ENCODE measurements at regions not wholly inside any gene's neighbourhood (a gene's known extent, or its start where the extent isn't known, plus 50 kb on each side); places are given as distances from the start of the nearest gene placed in this dataset.

DNA sequence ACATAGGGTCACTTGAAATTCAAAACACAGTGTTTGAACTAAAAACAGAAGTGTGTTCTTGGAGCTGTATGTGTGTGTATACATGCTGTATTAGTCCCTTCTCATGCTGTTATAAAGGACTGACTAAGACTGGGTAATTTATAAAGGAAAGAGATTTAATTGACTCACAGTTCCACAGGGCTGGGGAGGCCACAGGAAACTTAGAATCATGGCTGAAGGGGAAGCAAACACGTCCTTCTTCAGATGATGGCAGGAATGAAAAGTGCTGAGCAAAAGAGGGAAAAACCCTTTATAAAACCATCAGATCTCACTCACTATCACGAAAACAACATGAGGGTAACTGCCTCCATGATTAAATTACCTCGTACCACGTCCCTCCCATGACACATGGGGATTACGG is 224.1 kb downstream of the BCAT1 start:
- Histone ChIP-seq H3K27me3 (ENCODE audit: control insufficient read depth, insufficient read depth, low read length) (no peaks in the 10 kb centered on the region), H3K4me1 (ENCODE audit: control insufficient read depth, insufficient read depth, low read length) (no peaks in the 10 kb centered on the region), H3K27ac (ENCODE audit: low read length) (no peak overlapping the region), H3K4me3 (ENCODE audit: low read length) (no peak overlapping the region), H3K36me3 (ENCODE audit: control insufficient read depth, insufficient read depth, low read length) (no peaks in the 10 kb centered on the region), H3K9me3 (ENCODE audit: control insufficient read depth, insufficient read depth, low read length) (no peaks in the 10 kb centered on the region)
- no CpG with 5 or more reads among the region's 5 CpGs for WGBS (ENCODE audit: insufficient coverage, insufficient read length)
- no peak for DNase-seq (ENCODE audit: low read depth, low spot score)

- H3K36me3 ChIP-seq (ENCODE audit: control insufficient read depth, insufficient read depth, low read length) = no peaks in the 10 kb centered on the region
- DNase-seq (ENCODE audit: low read depth, low spot score) = no peak
- no peak overlapping the region for H3K4me3 ChIP-seq (ENCODE audit: low read length)
- no peaks in the 10 kb centered on the region for H3K27me3 ChIP-seq (ENCODE audit: control insufficient read depth, insufficient read depth, low read length)
- no peak overlapping the region for H3K27ac ChIP-seq (ENCODE audit: low read length)
- no peaks in the 10 kb centered on the region for H3K9me3 ChIP-seq (ENCODE audit: control insufficient read depth, insufficient read depth, low read length)
- H3K4me1 ChIP-seq (ENCODE audit: control insufficient read depth, insufficient read depth, low read length) = no peaks in the 10 kb centered on the region
These were observed 225.1 kb downstream of the BCAT1 start for GRCh38 chr12:24723759-24724158.

DNA sequence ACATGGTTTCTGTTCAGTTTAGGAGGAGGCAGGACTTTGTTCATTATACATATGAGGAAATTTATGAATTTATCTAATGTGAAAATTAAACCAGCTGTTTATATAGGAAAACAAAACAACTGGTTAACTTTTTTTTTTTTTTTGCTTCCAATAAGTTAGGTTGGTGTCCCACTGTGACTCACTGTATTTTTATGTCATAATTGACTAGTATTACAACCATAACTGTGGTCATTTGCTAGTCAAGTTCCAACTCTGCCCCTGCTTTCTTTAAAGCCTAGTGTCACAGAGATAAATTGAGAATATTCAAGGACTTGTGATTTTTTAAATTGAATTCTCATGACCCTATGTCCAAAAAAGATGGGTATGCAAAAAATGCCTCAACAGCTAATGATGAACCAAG is 227.7 kb downstream of the BCAT1 start:
- H3K27me3 ChIP-seq (ENCODE audit: control insufficient read depth, insufficient read depth, low read length) = no peaks in the 10 kb centered on the region

DNA sequence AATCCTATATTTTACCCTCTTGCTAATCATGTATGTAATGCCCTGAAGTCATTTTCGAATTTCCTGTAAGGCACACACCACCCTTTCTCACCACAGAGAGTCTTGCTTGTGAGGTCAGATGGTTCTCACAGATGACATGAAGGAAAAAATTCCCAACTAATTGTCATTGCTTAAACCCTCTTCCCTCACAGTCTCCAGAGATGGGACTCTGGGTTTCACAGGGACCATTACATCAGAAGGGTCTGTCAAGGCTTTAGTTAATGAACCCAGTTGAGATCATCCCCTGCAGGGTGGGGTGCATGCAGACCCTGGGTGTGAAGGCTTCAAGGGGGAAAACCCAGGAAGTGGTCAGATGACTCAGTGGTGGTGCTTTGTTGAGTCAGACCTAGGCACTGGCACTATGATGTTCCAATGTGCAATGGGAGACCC is 229.6 kb downstream of the BCAT1 start:
- Histone ChIP-seq H3K4me1 (ENCODE audit: control insufficient read depth, insufficient read depth, low read length) (no peaks in the 10 kb centered on the region), H3K27me3 (ENCODE audit: control insufficient read depth, insufficient read depth, low read length) (no peaks in the 10 kb centered on the region), H3K4me3 (ENCODE audit: low read length) (no peak overlapping the region), H3K9me3 (ENCODE audit: control insufficient read depth, insufficient read depth, low read length) (no peaks in the 10 kb centered on the region), H3K27ac (ENCODE audit: low read length) (no peak overlapping the region), H3K36me3 (ENCODE audit: control insufficient read depth, insufficient read depth, low read length) (no peaks in the 10 kb centered on the region)
- no peak for DNase-seq (ENCODE audit: low read depth, low spot score)
- no CpG with 5 or more reads among the region's 1 CpG for WGBS (ENCODE audit: insufficient coverage, insufficient read length)

More for the DNA sequence above, 227.7 kb downstream of the BCAT1 start:
- Histone ChIP-seq H3K4me1 (ENCODE audit: control insufficient read depth, insufficient read depth, low read length) (no peaks in the 10 kb centered on the region), H3K36me3 (ENCODE audit: control insufficient read depth, insufficient read depth, low read length) (no peaks in the 10 kb centered on the region), H3K4me3 (ENCODE audit: low read length) (no peak overlapping the region), H3K27ac (ENCODE audit: low read length) (no peak overlapping the region), H3K9me3 (ENCODE audit: control insufficient read depth, insufficient read depth, low read length) (no peaks in the 10 kb centered on the region)
- DNase-seq (ENCODE audit: low read depth, low spot score) = no peak

- Histone ChIP-seq H3K36me3 (ENCODE audit: control insufficient read depth, insufficient read depth, low read length) (no peaks in the 10 kb centered on the region), H3K9me3 (ENCODE audit: control insufficient read depth, insufficient read depth, low read length) (no peaks in the 10 kb centered on the region), H3K27me3 (ENCODE audit: control insufficient read depth, insufficient read depth, low read length) (no peaks in the 10 kb centered on the region), H3K4me1 (ENCODE audit: control insufficient read depth, insufficient read depth, low read length) (no peaks in the 10 kb centered on the region), H3K27ac (ENCODE audit: low read length) (no peak overlapping the region), H3K4me3 (ENCODE audit: low read length) (no peak overlapping the region)
- no CpG with 5 or more reads among the region's 1 CpG for WGBS (ENCODE audit: insufficient coverage, insufficient read length)
- no peak for DNase-seq (ENCODE audit: low read depth, low spot score)
These were observed 230.3 kb downstream of the BCAT1 start for GRCh38 chr12:24718617-24719016.

DNA sequence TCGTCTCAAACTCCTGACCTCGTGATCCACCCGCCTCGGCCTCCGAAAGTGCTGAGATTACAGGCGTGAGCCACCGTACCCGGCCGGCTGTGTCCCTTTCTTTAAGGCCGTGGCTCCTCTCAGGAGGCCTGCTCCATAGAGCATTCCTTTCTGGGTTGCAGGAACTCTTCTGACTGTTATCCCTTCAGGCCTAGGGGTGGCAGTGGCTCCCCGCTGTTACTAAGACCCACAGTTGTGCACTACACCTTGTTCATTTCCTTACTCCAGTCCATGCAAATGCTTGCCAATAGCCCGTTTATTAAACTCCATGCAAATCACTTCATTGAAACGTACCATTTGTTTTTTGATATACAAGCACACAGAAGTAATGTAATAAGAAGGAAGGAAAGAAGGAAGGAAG is 234.7 kb downstream of the BCAT1 start:
- H3K36me3 ChIP-seq (ENCODE audit: control insufficient read depth, insufficient read depth, low read length) = no peaks in the 10 kb centered on the region
- no peaks in the 10 kb centered on the region for H3K27me3 ChIP-seq (ENCODE audit: control insufficient read depth, insufficient read depth, low read length)
- no CpG with 5 or more reads among the region's 13 CpGs for WGBS (ENCODE audit: insufficient coverage, insufficient read length)
- H3K9me3 ChIP-seq (ENCODE audit: control insufficient read depth, insufficient read depth, low read length) = no peaks in the 10 kb centered on the region
- no peaks in the 10 kb centered on the region for H3K4me1 ChIP-seq (ENCODE audit: control insufficient read depth, insufficient read depth, low read length)
- H3K4me3 ChIP-seq (ENCODE audit: low read length) = no peak overlapping the region
- H3K27ac ChIP-seq (ENCODE audit: low read length) = no peak overlapping the region
- DNase-seq (ENCODE audit: low read depth, low spot score) = no peak

- H3K27ac ChIP-seq (ENCODE audit: low read length) = no peak overlapping the region
- no CpG with 5 or more reads among the region's 6 CpGs for WGBS (ENCODE audit: insufficient coverage, insufficient read length)
These were observed 237.6 kb downstream of the BCAT1 start for GRCh38 chr12:24711056-24712008.

DNA sequence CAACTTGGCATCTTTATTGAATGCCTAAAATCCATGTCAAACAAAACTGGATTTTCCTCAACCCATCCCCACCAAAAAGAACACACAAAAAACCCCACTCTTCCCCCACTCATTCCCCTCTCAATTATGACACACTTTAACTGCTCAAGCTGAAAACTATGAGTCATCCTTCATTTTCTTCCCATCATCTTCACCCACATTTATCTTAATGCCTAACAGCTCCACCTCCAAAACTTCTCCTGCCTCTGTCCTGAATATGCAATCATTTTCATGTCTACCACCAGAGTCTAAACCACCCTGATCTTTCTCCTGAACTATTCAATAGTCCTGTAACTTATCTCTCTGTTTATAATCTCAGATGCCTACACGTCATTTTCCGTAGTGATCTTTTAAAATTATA is 239.7 kb downstream of the BCAT1 start:
- no CpG with 5 or more reads among the region's 2 CpGs for WGBS (ENCODE audit: insufficient coverage, insufficient read length)
- Histone ChIP-seq H3K36me3 (ENCODE audit: control insufficient read depth, insufficient read depth, low read length) (no peaks in the 10 kb centered on the region), H3K4me1 (ENCODE audit: control insufficient read depth, insufficient read depth, low read length) (no peaks in the 10 kb centered on the region), H3K9me3 (ENCODE audit: control insufficient read depth, insufficient read depth, low read length) (no peaks in the 10 kb centered on the region), H3K27ac (ENCODE audit: low read length) (no peak overlapping the region), H3K27me3 (ENCODE audit: control insufficient read depth, insufficient read depth, low read length) (no peaks in the 10 kb centered on the region), H3K4me3 (ENCODE audit: low read length) (no peak overlapping the region)
- no peak for DNase-seq (ENCODE audit: low read depth, low spot score)

More at GRCh38 chr12:24711056-24712008, 237.6 kb downstream of the BCAT1 start:
- H3K4me1 ChIP-seq (ENCODE audit: control insufficient read depth, insufficient read depth, low read length) = no peaks in the 10 kb centered on the region
- no peak overlapping the region for H3K4me3 ChIP-seq (ENCODE audit: low read length)
- H3K27me3 ChIP-seq (ENCODE audit: control insufficient read depth, insufficient read depth, low read length) = no peaks in the 10 kb centered on the region
- no peaks in the 10 kb centered on the region for H3K36me3 ChIP-seq (ENCODE audit: control insufficient read depth, insufficient read depth, low read length)
- DNase-seq (ENCODE audit: low read depth, low spot score) = no peak
- no peaks in the 10 kb centered on the region for H3K9me3 ChIP-seq (ENCODE audit: control insufficient read depth, insufficient read depth, low read length)

- WGBS (ENCODE audit: insufficient coverage, insufficient read length) = no CpG with 5 or more reads among the region's 2 CpGs
- Histone ChIP-seq H3K27ac (ENCODE audit: low read length) (no peak overlapping the region), H3K4me1 (ENCODE audit: control insufficient read depth, insufficient read depth, low read length) (no peaks in the 10 kb centered on the region), H3K36me3 (ENCODE audit: control insufficient read depth, insufficient read depth, low read length) (no peaks in the 10 kb centered on the region), H3K9me3 (ENCODE audit: control insufficient read depth, insufficient read depth, low read length) (no peaks in the 10 kb centered on the region), H3K4me3 (ENCODE audit: low read length) (no peak overlapping the region), H3K27me3 (ENCODE audit: control insufficient read depth, insufficient read depth, low read length) (no peaks in the 10 kb centered on the region)
- DNase-seq (ENCODE audit: low read depth, low spot score) = no peak
These were observed 240.2 kb downstream of the BCAT1 start for GRCh38 chr12:24708718-24709117.

DNA sequence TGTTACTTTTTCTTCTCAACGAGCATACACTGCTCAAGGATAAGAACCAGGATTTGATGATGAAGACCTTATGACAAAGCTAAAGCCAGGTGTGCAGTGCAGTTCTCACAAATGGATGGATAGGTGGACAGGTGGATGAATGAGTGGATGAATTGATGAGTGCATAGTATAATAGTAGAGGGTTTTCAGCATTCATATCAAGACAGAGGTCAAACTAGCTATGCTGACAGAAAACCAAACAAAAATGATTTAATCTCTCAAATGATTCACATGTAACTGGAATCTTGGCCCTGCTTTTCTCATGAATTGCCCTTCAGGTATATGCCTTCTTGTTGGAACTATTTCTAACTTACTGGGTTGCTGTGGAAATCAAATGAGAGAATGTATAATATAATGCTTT is 240.9 kb downstream of the BCAT1 start:
- no peak for DNase-seq (ENCODE audit: low read depth, low spot score)
- no peak overlapping the region for H3K27ac ChIP-seq (ENCODE audit: low read length)
- H3K9me3 ChIP-seq (ENCODE audit: control insufficient read depth, insufficient read depth, low read length) = no peaks in the 10 kb centered on the region
- H3K27me3 ChIP-seq (ENCODE audit: control insufficient read depth, insufficient read depth, low read length) = no peaks in the 10 kb centered on the region
- no CpG with 5 or more reads among the region's 1 CpG for WGBS (ENCODE audit: insufficient coverage, insufficient read length)
- H3K4me1 ChIP-seq (ENCODE audit: control insufficient read depth, insufficient read depth, low read length) = no peaks in the 10 kb centered on the region
- no peak overlapping the region for H3K4me3 ChIP-seq (ENCODE audit: low read length)
- H3K36me3 ChIP-seq (ENCODE audit: control insufficient read depth, insufficient read depth, low read length) = no peaks in the 10 kb centered on the region

- no peak overlapping the region for H3K4me3 ChIP-seq (ENCODE audit: low read length)
- H3K9me3 ChIP-seq (ENCODE audit: control insufficient read depth, insufficient read depth, low read length) = no peaks in the 10 kb centered on the region
- no CpG with 5 or more reads among the region's 1 CpG for WGBS (ENCODE audit: insufficient coverage, insufficient read length)
- no peaks in the 10 kb centered on the region for H3K27me3 ChIP-seq (ENCODE audit: control insufficient read depth, insufficient read depth, low read length)
- no peak overlapping the region for H3K27ac ChIP-seq (ENCODE audit: low read length)
- no peaks in the 10 kb centered on the region for H3K4me1 ChIP-seq (ENCODE audit: control insufficient read depth, insufficient read depth, low read length)
- no peak for DNase-seq (ENCODE audit: low read depth, low spot score)
- no peaks in the 10 kb centered on the region for H3K36me3 ChIP-seq (ENCODE audit: control insufficient read depth, insufficient read depth, low read length)
These were observed 241.6 kb downstream of the BCAT1 start for GRCh38 chr12:24707334-24707733.
